ENCODE measurements at regions not wholly inside any gene's neighbourhood (a gene's known extent, or its start where the extent isn't known, plus 50 kb on each side); places are given as distances from the start of the nearest gene placed in this dataset.

GRCh38 chr10:28410420-28411135, 107.7 kb upstream of the MPP7 start:
- TF ChIP-seq GATA2 (IDR thresholded peaks at IDR 0.05; ENCODE audit: low read depth, low read length) (no peak), GATA3 (IDR thresholded peaks at IDR 0.05; ENCODE audit: low read depth, low read length) (no peak)

- TF ChIP-seq GATA3 (IDR thresholded peaks at IDR 0.05; ENCODE audit: low read depth, low read length) (no peak), GATA2 (IDR thresholded peaks at IDR 0.05; ENCODE audit: low read depth, low read length) (no peak)
These were observed 108.2 kb upstream of the MPP7 start for GRCh38 chr10:28411136-28411460.

GRCh38 chr10:28411648-28412047, 108.8 kb upstream of the MPP7 start:
- TF ChIP-seq GATA2 (IDR thresholded peaks at IDR 0.05; ENCODE audit: low read depth, low read length) (no peak), GATA3 (IDR thresholded peaks at IDR 0.05; ENCODE audit: low read depth, low read length) (no peak)

- TF ChIP-seq GATA2 (IDR thresholded peaks at IDR 0.05; ENCODE audit: low read depth, low read length), result no peak
- no peak for TF ChIP-seq GATA3 (IDR thresholded peaks at IDR 0.05; ENCODE audit: low read depth, low read length)
These were observed 114.8 kb upstream of the WAC start for GRCh38 chr10:28418069-28418468.

- TF ChIP-seq GATA3 (IDR thresholded peaks at IDR 0.05; ENCODE audit: low read depth, low read length) (no peak), GATA2 (IDR thresholded peaks at IDR 0.05; ENCODE audit: low read depth, low read length) (no peak; the same call in 1 of the 2 replicates)
These were observed 107.5 kb upstream of the WAC start for GRCh38 chr10:28425422-28425821.

- TF ChIP-seq GATA3 (IDR thresholded peaks at IDR 0.05; ENCODE audit: low read depth, low read length), result no peak
- no peak for TF ChIP-seq GATA2 (IDR thresholded peaks at IDR 0.05; ENCODE audit: low read depth, low read length)
These were observed 106.3 kb upstream of the WAC start for GRCh38 chr10:28426392-28427159.

- TF ChIP-seq GATA2 (IDR thresholded peaks at IDR 0.05; ENCODE audit: low read depth, low read length) (no peak), GATA3 (IDR thresholded peaks at IDR 0.05; ENCODE audit: low read depth, low read length) (no peak)
These were observed 105.5 kb upstream of the WAC start for GRCh38 chr10:28427376-28427775.

- TF ChIP-seq GATA3 (IDR thresholded peaks at IDR 0.05; ENCODE audit: low read depth, low read length) (no peak), GATA2 (IDR thresholded peaks at IDR 0.05; ENCODE audit: low read depth, low read length) (no peak)
These were observed 103.9 kb upstream of the WAC start for GRCh38 chr10:28429045-28429444.

GRCh38 chr10:28429573-28430216, 103.2 kb upstream of the WAC start:
- TF ChIP-seq GATA3 (IDR thresholded peaks at IDR 0.05; ENCODE audit: low read depth, low read length) (no peak), GATA2 (IDR thresholded peaks at IDR 0.05; ENCODE audit: low read depth, low read length) (no peak)

- no peak for TF ChIP-seq GATA2 (IDR thresholded peaks at IDR 0.05; ENCODE audit: low read depth, low read length)
These were observed 101.8 kb upstream of the WAC start for GRCh38 chr10:28431139-28431538.

GRCh38 chr10:28432210-28432676, 100.7 kb upstream of the WAC start:
- TF ChIP-seq GATA2 (IDR thresholded peaks at IDR 0.05; ENCODE audit: low read depth, low read length) (peak; percentile 74), GATA3 (IDR thresholded peaks at IDR 0.05; ENCODE audit: low read depth, low read length) (no peak)

GRCh38 chr10:28434063-28434462, 98.9 kb upstream of the WAC start:
- TF ChIP-seq GATA3 (IDR thresholded peaks at IDR 0.05; ENCODE audit: low read depth, low read length) (no peak), GATA2 (IDR thresholded peaks at IDR 0.05; ENCODE audit: low read depth, low read length) (no peak)

GRCh38 chr10:28442403-28442802, 90.5 kb upstream of the WAC start:
- no peak for TF ChIP-seq GATA2 (IDR thresholded peaks at IDR 0.05; ENCODE audit: low read depth, low read length)

GRCh38 chr10:28444031-28444430, 88.9 kb upstream of the WAC start:
- TF ChIP-seq GATA2 (IDR thresholded peaks at IDR 0.05; ENCODE audit: low read depth, low read length) (no peak), GATA3 (IDR thresholded peaks at IDR 0.05; ENCODE audit: low read depth, low read length) (no peak)

- TF ChIP-seq GATA2 (IDR thresholded peaks at IDR 0.05; ENCODE audit: low read depth, low read length) (no peak), GATA3 (IDR thresholded peaks at IDR 0.05; ENCODE audit: low read depth, low read length) (no peak)
These were observed 87.4 kb upstream of the WAC start for GRCh38 chr10:28445516-28445915.

All from SH-SY5Y (cell line).